ENCODE measurements at regions not wholly inside any gene's neighbourhood (a gene's known extent, or its start where the extent isn't known, plus 50 kb on each side); places are given as distances from the start of the nearest gene placed in this dataset.

GRCh38 chr9:30178610-30179009, 2205.8 kb upstream of the ACO1 start:
- intact Hi-C loops (cut with micrococcal nuclease) (loop anchor here (10.0 kb wide), 1 partner anchor 56 kb away; no protein-coding TSS in a partner anchor), in situ Hi-C loops (cut with MboI; ENCODE audit: low sequenced_read_pairs) (no loop called here), dilution Hi-C loops (cut with HindIII; ENCODE audit: low sequenced_read_pairs, unreplicated experiment) (no loop called here)
- Histone ChIP-seq H2BK120ac (ENCODE audit: low read depth, low read length) (no peak overlapping the region), H4K20me1 (ENCODE audit: insufficient read depth, low read length) (no peaks in the 10 kb centered on the region), H3K9ac (ENCODE audit: low read depth, low read length) (no peak overlapping the region), H2BK5ac (ENCODE audit: low read depth, low read length, poor library complexity, severe bottlenecking) (no peak overlapping the region), H3K27me3 (ENCODE audit: control insufficient read depth, insufficient read depth, low read length) (no peaks in the 10 kb centered on the region), H3K9me3 (ENCODE audit: control insufficient read depth, insufficient read depth, low read length) (0 out of 2 replicates have a peak, but pooled peaks cover 2% of the 10 kb centered on the region), H2AK5ac (ENCODE audit: low read depth, low read length) (no peak overlapping the region), H3K4ac (ENCODE audit: low read depth, low read length) (no peak overlapping the region), H3K79me1 (ENCODE audit: low read depth in 1 of 2, low read length in 2 of 2) (no peaks in the 10 kb centered on the region), H2BK15ac (ENCODE audit: low read depth, low read length) (no peak overlapping the region), H3K18ac (ENCODE audit: low read depth, low read length) (no peak overlapping the region), H3K27ac (ENCODE audit: insufficient read depth, low read length) (no peak overlapping the region), H3K4me2 (ENCODE audit: low read depth, low read length) (no peak overlapping the region), H2AFZ (replicated peaks; ENCODE audit: low read length, poor library complexity) (no peak overlapping the region), H2BK20ac (ENCODE audit: low read depth, low read length) (no peak overlapping the region), H3K4me1 (ENCODE audit: control insufficient read depth, insufficient read depth, low read length) (no peaks in the 10 kb centered on the region), H3K9me1 (ENCODE audit: insufficient read depth, low read length) (no peaks in the 10 kb centered on the region), H4K5ac (ENCODE audit: low read depth, low read length) (no peak overlapping the region), H3K14ac (replicated peaks; ENCODE audit: low read depth, low read length) (no peak overlapping the region), H3K56ac (ENCODE audit: extremely low read depth, insufficient read depth, low read length) (no peak overlapping the region), H4K91ac (ENCODE audit: insufficient read depth, low read depth, low read length) (no peak overlapping the region), H3K36me3 (ENCODE audit: control insufficient read depth, insufficient read depth, low read length) (no peaks in the 10 kb centered on the region), H4K8ac (ENCODE audit: low read depth in 2 of 2, low read length in 2 of 2) (no peak overlapping the region), H3K23ac (ENCODE audit: low read depth, low read length) (no peak overlapping the region), H2AK9ac (replicated peaks; ENCODE audit: low read depth, low read length, poor library complexity) (no peak overlapping the region), H3K4me3 (ENCODE audit: insufficient read depth, low read depth, low read length) (no peak overlapping the region)
- DNase-seq (no peak), ATAC-seq (ENCODE audit: low read depth) (no peak)
- BruUV-seq (replicated peaks) = no TSS peak
- ChIA-PET POLR2A (ENCODE audit: unreplicated experiment) (no interaction called here), CTCF (no interaction called here)
- no peak for TF ChIP-seq USF2 (IDR thresholded peaks at IDR 0.05; ENCODE audit: low read depth, low read length)
- no peak for TF ChIP-seq CTCF (conservative IDR thresholded peaks at IDR 0.05; ENCODE audit: low read depth, low read length)
- no peak for TF ChIP-seq RFX5 (IDR thresholded peaks at IDR 0.05; ENCODE audit: low read depth, low read length)
- no peak for TF ChIP-seq MAFK (IDR thresholded peaks at IDR 0.05; ENCODE audit: low read depth, low read length)
- TF ChIP-seq MXI1 (IDR thresholded peaks at IDR 0.05; ENCODE audit: borderline replicate concordance, low read depth, low read length) = no peak
- TF ChIP-seq RAD21 (IDR thresholded peaks at IDR 0.05; ENCODE audit: low read length) = no peak
- TF ChIP-seq BHLHE40 (IDR thresholded peaks at IDR 0.05; ENCODE audit: low read depth, low read length) = no peak
- TF ChIP-seq POLR2A (IDR thresholded peaks at IDR 0.05; ENCODE audit: low read depth, low read length) = no peak
